KBM-7 (cell line): ENCODE measurements at regions not wholly inside any gene's neighbourhood (a gene's known extent, or its start where the extent isn't known, plus 50 kb on each side); places are given as distances from the start of the nearest gene placed in this dataset.

ENCODE experiments used
- DNase-seq: peaks from one replicate; pipeline ENCODE4 v3.0.0-alpha.2; 2015
- in situ Hi-C: fragments of 300-500 bp; cut with MboI; formaldehyde crosslinking; loops from 2 replicates; pipeline ENCODE4 v1.14.3; 2020; ENCODE audit warnings: low sequenced_read_pairs, low pct_unique_long_range_greater_than_20kb, mixed read lengths

DNA sequence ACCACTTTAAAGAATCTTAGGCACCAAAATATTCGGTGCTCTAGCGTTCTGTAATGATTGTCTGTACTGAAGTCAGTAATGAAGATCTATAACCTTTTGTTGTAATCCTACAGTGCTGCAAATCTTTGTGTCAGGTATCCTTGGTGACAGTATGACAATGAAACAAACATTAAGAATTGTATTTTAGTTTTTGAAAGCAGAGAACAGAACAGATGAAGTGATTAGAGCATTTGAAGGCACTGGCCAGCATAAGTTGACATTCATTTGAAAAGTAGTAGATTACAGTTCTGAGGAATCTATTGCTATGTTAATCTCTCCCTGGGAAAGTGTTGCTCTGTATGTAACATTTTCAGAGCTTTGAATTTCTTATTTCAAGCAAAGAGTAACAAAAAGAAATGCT, 451.2 kb downstream of the NUP35 start:
- in situ Hi-C loops, result no loop called here
- DNase-seq, result no peak

DNA sequence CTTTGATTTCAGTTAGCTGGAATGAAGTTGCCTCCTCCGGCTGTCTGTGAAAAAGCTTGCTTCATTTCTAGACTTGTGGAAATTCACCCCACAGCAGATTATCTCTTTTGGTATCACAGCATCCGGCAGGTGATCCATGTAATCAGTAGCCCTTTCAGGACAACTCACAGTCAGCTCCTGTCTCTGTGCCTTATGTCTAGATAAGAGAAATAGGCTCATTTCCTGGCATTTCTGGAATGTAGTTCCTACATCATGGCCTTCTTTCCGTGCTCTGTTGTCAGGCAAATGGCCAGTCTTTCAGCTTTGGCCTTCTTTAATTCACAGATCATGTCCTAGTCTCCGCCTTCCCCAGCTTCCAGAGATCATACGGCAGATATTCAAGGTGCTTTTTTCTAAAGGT, 455.4 kb downstream of the NUP35 start:
- no peak for DNase-seq
- in situ Hi-C loops, result no loop called here

DNA sequence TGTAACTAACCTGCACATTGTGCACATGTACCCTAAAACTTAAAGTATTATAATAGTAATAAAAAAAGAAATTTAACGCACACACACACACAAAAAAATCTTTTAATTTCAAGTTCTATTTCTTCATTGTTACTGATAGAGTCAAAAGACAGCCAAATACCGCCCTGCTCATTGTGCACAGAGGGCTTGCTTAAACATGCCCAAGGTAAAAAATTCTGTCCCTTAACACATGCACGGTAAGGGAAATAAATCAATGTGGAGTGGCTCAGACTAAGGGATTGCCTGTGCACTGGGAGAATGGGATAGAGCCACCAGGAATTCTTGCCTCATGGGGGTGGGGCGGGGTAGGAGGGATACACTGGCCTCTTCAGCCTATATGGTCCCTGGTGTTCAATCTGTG, 468.0 kb downstream of the NUP35 start:
- in situ Hi-C loops, result no loop called here
- DNase-seq, result no peak

DNA sequence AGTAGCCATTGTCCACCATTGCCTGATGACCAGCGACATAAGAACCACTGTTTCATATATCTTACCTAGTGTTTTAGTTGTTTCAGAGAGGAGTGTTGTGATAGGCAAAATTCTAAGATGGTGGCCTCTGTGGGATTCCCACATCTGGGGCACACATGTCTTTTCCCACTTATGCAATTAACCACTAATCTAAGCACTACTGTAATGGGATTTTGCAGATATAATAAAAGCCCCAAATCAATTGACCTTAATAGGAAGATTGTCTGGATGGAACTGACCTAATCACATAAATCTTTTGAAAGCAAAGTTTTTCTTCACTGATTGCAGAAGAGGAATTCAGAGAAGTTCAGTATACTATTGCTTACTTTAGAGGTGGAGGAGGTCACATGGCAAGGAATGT, 469.9 kb downstream of the NUP35 start:
- in situ Hi-C loops, result no loop called here
- no peak for DNase-seq

DNA sequence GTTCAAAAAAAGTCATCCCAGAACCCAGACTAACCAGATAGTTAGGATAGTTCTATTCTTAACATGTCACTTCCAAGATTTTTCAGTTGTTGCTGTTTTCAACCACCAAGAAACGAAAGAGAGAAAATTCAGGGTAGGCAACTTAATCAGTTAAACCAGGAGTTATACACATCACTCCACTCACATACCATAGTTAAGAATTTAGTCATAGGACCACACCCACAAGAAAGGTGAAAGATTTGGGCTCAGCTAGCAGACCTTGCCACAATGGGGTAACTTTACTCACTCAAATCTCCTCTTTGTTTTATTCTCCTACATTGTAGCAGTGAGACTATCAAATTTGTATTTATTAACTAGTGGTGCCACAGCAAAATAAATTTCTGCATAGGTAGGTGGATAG, 473.6 kb downstream of the NUP35 start:
- in situ Hi-C loops, result no loop called here
- DNase-seq, result no peak

DNA sequence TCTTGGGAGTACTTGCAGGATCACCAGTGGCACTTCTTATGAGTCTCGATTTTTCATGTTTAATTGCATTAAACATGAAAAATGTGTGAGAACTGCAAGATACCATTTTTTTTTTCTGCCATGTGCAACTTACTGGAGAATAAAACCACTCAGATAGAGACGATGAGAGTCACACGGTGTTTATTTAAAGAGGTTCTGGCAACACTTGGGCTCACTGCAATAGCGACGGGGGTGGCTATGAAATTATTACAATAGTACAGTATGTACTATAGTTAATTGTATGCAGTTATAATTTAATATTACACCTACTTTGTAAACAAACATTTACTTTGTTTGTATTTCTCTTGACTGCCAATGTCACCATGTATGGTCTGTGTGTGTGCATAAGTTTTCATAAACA, 479.8 kb downstream of the NUP35 start:
- in situ Hi-C loops, result no loop called here
- no peak for DNase-seq

DNA sequence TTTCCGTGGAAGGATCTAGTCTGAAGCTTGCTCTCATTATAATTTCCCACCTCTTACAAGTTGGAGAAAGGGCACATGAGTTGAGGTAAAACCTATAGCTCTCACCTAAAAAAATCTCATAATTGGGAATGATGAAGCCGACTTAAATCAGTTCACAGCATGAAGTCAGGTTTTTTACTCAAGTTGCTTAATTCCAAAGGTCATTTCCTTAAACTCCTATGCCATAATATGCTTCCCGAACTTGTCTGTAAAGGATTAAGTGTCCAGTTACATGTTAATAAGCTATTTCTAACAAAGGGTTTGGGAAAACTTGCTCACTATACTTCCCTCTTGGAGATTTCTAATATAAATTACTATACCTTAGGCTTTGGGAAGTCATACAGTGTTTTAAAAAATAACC, 481.2 kb downstream of the NUP35 start:
- DNase-seq, result no peak
- in situ Hi-C loops, result no loop called here

DNA sequence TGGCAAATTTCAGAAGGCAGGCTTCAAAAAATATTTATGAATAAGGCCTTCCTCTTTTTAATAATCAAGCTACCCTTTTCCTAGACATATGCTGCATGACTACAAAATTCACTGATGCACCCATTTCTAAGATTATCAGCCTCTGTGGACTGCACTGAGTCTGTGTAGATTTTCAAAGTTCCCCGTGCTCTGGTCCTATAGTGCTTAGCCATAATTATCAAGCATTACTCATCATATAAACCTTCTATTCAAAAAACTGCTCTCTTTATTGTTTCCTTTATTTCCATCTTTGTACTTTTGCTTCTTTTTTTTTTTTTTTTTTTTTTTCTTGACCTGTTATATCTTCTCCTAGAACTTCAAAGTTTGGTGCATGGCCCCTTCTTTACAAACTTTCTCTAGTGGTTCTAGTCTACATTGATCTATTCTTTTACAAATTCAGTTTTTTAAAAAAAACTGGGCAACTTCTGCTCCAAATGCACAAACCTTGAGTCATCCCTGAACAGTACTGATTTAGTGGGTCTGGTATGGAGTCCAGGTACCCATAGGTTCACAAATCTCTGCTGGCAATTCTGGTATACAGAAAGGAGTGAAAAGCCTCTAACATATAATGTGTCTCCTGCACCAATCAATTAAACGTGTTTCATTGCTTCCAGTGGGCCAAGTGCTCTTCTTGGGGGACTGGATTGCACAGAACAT, 481.9 kb downstream of the NUP35 start:
- DNase-seq, result no peak
- in situ Hi-C loops, result no loop called here

DNA sequence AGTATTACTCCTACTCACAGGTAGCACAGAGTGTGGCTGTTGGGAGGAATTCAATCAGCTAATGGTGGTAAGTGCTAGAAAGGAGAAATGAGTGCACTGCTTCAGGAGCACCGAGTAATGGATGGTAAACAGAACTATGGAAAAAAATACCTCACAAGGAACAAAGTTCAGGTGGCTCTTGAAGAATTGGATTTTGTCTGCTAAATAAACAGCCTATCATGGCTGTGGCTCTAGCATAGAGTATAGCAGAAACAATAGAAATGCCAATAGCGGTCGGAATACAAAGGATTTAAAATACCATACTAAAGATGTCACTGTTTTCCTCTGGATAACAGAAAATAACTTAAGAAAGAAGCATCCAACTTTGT, 482.5 kb downstream of the NUP35 start:
- DNase-seq, result no peak
- in situ Hi-C loops, result no loop called here

DNA sequence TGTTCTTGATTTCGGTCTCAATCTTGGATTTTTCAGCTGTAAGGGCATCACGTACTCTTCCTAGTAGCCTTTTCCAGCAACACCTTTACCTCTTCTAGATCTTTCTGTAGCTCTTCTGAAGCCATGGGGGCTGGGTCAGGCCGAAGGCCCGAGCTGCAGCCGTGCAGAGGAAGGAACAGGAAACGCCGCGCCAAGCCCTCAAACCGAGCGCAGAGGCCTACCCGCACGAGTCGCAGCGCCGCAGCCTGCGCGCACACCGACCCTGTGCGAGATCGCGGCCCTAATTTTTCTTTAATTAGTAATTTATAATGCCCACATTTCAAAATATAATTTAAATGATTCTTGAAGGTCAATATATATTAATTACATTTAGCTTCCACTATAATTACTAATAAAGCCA, 483.8 kb downstream of the NUP35 start:
- DNase-seq, result no peak
- in situ Hi-C loops, result no loop called here

DNA sequence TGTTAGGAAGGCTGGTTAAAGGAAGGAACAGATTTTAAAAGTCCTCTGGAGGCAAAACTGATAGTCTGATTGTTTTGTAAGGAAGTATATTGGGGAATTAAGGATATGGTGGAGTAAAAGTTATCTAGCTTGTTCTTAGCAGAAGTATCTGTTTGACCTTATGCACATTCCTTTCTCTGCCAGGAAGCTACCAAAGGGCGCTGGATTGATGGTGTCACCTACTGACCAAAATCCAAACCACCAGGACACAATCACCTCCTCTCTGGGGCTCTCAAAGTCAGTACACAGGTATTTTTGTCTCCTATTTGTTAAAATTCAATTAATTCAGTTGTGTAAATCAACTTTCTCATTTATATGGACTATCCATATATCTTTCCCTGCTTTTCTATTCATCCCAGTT, 484.5 kb downstream of the NUP35 start:
- in situ Hi-C loops, result no loop called here

DNA sequence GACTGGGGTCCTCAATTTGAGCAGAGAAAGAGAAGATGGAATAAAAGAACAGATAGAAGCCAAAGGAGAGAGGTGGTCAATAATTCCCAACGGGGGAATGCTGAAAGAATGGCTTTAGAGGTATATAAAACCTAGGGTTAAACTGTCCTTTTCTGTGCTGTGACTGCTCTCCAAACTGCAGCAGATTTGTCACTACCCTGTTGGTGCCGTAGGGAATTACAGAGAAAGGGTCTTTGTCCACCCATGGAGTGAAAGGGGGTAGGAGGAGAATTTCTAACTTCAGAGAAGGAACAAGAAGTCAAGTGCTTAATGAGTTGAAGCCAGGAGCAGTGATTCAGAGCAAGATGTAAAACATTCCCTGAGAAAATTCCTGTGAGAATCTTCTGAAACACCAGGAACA, 486.5 kb downstream of the NUP35 start:
- in situ Hi-C loops, result no loop called here
- no peak for DNase-seq

More for the DNA sequence above, 484.5 kb downstream of the NUP35 start:
- no peak for DNase-seq

DNA sequence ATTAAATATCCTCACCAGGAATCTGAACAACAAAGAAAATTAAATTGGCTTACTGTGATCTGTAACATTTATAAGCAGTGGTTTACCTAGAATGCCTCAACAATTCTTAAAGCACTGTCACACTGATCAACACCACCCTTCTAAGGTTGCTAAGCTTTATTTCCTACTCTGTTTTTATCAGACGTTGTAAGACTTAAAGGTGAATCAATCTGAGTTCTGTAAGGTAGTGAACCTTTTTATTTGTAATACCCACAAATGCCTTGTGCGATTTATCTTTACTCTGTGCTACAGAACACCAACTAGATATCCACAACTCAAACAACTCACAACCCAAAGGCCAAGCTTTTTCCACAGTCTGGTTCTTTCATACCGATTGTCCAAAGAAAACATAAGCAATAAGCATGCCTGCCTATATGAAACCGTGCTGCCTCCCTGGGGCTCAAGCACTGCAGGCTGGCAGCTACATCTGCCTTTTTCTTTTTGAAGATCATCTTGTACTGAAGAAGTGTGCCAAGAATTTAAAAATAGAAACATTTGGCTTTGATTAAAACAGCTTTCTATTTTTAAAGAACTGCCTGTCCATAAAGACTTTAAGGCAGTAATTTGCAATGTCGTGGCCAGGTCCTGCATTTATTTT, 490.7 kb downstream of the NUP35 start:
- DNase-seq, result no peak
- in situ Hi-C loops, result no loop called here

DNA sequence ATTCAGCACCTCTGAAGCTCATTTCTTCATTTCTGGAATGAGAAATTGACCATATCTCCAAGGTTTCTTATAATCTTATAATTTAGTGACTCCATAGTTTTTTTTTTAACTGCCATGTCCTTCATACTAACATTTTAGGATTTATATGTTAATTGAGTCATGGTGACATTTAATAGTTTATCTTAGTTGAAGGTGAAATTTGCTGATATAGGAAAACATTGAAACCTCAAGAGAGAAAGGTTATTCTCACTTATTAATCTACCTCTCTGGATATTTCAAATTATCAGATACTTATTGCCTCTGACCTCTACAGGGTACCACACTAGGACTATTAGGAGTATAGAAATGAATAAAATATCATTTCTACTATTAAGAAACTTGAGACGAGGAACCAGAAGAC, 499.0 kb downstream of the NUP35 start:
- in situ Hi-C loops, result no loop called here
- DNase-seq, result no peak

DNA sequence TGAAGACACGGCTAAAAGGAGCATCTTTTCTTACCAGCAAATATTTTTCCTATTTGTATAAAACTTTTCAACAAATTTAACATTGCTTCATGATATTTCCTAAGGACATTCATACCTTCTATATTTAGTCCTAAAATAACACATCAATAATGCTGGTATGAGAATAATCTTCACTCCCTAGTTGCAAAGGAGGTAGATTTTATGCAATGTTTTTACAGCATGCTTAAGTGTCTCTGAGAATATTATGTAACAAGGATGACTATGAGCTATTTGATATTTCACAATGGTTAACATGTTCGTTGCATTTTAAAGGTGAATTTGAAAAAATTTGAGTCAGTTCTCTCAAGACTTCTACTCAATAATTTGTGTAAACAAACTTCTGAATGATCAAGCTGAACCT, 506.7 kb downstream of the NUP35 start:
- no peak for DNase-seq
- in situ Hi-C loops, result no loop called here

DNA sequence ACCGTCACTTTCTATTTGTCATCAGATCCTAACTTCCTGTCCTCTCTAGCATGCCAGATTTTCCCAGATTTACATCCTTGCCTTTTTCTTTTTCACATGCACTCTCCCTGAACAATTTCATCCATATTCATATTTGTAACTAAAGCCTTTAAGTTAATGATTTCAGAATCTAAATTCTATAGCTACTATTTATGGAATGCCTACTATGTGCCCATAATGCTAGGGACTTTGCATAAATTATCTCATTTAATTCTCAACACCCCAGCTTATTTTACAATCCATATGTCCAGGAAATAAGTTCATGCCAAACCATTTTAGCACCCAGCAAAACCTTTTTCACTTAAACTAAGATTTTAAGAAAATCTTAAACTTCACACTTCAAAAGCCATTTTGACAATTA, 531.9 kb downstream of the NUP35 start:
- no peak for DNase-seq

DNA sequence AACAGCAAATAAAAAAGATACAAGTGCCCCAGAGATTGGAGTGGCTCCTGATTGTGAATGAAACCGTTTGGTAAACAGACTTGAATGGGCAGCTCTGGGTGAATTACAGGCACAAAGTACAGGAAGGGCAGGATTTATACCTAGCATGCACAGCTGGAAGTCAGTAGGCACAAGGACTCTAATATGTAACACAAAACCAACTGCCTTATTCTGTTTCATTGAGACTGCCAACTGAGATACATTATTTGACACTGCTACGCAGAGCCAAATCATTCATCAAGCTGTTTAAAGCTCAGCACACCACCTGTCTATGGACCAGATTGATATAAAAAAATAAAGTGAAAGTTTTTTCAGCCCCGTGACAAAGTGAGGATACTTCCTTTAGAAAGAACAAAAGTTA, 541.2 kb downstream of the NUP35 start:
- no peak for DNase-seq
- in situ Hi-C loops, result no loop called here

More for the DNA sequence above, 531.9 kb downstream of the NUP35 start:
- in situ Hi-C loops, result no loop called here

DNA sequence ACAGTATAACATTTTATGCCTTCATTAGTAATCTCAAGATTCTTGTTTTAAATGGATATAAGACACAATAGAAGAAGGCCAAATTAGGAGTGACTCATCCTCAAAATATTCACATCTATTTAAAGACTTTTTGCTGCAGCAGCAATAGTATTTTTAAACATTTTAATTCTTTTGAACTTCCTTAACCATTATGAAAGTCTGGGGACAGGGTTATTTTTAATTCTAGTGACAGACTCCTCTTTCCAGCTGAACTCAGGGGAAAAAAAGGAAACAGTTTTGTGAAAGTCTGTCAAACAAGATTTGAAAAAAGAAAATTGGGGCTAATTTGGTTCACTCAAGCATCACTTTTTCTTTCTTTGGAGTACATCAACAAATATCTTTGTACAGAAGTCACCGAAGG, 541.8 kb downstream of the NUP35 start:
- no peak for DNase-seq
- in situ Hi-C loops, result no loop called here

DNA sequence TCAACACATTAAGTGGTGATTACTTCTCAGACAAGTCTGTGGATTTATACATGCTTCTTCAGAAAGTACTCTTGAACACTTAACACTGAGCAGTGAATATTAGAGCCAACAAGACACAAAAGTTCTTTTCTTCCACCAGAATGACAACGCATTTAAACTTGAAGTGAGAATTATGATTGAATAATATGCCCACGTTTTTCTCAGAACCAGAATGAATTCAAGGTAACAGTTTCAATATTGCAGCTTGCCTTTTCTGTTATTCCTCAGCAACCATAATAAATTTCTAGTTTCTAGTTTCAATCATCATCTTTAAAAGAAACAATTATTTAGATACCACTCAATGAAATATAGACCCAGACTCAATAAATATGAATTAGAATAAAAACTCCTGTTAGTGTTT, 547.0 kb downstream of the NUP35 start:
- no peak for DNase-seq
- in situ Hi-C loops, result no loop called here

DNA sequence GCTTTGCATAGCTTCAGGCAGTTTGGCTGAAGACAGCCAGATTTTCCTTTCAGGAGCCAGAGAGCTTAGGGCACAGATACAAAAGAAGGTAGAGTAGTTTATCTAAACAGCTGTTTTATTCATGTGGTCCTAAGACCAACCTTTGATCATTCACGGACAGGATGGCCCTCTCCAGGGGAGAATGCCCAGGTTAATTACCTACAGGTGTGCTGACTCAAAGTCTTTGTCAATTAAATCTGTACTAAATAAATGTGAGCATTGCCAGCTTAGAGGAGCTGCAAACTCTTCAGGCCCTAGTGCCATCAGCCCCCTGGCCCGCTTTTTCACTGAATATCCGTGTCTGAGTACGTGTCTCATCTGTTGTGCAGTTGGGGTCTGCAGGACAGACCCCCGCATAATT, 554.7 kb downstream of the NUP35 start:
- DNase-seq, result no peak
- in situ Hi-C loops, result no loop called here

DNA sequence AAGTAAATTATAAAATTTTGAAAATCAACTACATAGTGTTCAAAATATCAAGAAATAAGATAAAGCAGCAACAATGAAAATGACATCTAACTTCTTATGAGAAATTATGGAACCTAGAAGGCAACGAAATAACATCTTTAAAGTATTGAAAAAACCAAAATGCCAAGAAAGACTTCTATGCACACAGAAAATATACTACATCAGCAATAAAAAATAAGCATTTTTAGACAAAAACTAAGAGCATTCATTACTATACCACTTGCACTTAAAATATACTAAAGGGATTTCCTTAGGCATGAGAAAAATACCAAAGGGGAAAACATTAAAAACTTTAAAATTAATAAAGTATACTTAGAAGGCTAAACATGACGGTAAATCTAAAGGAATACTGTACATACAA, 556.3 kb downstream of the NUP35 start:
- no peak for DNase-seq
- in situ Hi-C loops, result no loop called here
